ENCODE measurements at regions not wholly inside any gene's neighbourhood (a gene's known extent, or its start where the extent isn't known, plus 50 kb on each side); places are given as distances from the start of the nearest gene placed in this dataset.

GRCh38 chr2:58866040-58866439 is 624.9 kb upstream of the FANCL start:
- TF ChIP-seq CTCF (IDR thresholded peaks at IDR 0.05) (no peak), POLR2A (IDR thresholded peaks at IDR 0.05) (no peak)

Measured in Peyer's patch (tissue), 4 donors.